Ureter (tissue), 1 donor: ENCODE measurements at regions not wholly inside any gene's neighbourhood (a gene's known extent, or its start where the extent isn't known, plus 50 kb on each side); places are given as distances from the start of the nearest gene placed in this dataset.
"Not testable (repeated sequence)": the region's sequence is repeated elsewhere in the genome, so short reads cannot be mapped to it uniquely, and the experiment has no call there.

Experiments used
- DNase-seq: peaks from one replicate; pipeline ENCODE4 v3.0.0-alpha.2; 2020; ENCODE audit warnings: low spot score
- donor health status: DM: yes; HTN: yes; CAD: no.

DNA sequence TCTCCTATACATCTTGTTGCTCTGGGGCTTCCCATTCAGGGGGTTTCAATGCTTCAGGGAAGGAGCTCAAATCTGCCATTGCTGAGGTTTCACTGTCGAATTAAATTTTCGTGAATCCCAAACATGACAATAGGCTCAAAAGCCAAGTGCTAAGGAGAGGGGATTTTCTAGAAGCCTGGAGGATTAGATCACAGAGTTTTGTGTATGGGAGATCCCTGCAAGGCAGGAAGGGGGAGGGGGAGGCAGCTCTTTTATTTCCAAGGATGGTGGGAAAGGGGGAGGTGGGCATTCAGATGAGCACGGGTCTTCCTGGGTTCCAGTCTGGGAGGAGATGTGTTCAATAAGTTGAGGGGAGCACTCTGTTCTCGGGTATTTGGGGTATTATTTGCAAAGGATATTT is 69.9 kb upstream of the DLG1 start:
- DNase-seq, result no peak

GRCh38 chr3:197367081-197367780 is 68.8 kb upstream of the DLG1 start:
- DNase-seq, result no peak

GRCh38 chr3:197366301-197367044 is 68.1 kb upstream of the DLG1 start:
- no peak for DNase-seq

GRCh38 chr3:197365586-197365985 is 67.2 kb upstream of the DLG1 start:
- DNase-seq, result no peak

- DNase-seq, result no peak
Observed at GRCh38 chr3:197364410-197365071, 66.1 kb upstream of the DLG1 start.

GRCh38 chr3:197363553-197364409 is 65.4 kb upstream of the DLG1 start:
- DNase-seq, result no peak

GRCh38 chr3:197362081-197362480 is 63.7 kb upstream of the DLG1 start:
- DNase-seq, result no peak

DNA sequence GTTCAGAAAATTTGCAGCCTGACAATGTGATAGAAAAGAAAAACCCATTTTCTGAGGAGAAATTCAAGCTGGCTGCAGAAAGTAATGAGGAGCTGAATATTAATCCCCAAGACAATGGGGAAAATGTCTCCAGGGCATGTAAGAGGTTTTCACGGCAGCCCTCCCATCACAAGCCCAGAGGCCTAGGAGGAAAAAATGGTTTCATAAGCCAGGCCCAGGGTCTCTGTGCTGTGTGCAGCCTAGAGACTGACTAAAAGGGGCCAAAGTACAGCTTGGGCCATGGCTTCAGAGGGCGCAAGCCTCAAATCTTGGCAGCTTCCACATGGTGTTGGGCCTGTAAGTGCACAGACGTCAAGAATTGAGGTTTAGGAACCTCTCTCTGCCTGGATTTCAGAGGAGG is 61.7 kb upstream of the DLG1 start:
- DNase-seq, result not testable (repeated sequence)

- not testable (repeated sequence) for DNase-seq
Observed at GRCh38 chr3:197359476-197359875, 61.1 kb upstream of the DLG1 start.

DNA sequence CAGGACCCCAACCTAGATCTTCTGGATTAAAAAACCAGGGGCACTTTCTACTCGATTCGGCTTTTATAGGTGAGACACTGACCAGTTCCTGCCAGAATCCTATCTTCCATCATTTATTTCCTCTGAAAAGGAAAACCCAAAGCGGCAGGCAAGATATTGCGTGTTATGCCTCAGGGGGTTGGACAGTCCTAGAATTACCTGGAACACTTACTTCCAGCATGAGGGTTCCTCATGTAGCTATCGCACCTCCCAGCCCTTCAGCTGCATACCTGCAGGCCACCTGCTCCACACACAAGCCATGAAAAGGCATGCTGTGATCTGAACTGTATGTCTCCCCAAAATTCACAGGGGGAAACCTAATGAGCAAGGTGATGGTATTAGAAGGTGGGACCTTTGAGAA is 58.3 kb upstream of the DLG1 start:
- no peak for DNase-seq

DNA sequence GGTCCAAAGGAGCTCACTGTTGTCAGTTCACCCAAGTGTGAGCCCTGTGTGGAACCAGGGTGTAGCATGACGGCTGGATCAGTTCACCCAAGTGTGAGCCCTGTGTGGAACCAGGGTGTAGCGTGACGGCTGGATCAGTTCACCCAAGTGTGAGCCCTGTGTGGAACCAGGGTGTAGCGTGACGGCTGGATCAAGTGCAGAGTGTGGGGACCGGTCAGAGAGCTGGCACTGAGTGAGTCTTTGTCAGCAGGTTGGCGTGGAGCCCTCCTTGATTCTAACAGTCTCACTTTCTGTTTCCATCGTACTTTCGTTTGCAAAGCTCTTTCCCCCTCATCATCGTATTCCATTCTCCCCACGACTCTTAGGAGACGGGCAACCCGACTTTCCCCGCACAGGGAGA is 57.9 kb upstream of the DLG1 start:
- DNase-seq, result no peak

- DNase-seq, result no peak
Observed at GRCh38 chr3:197355713-197356112, 57.3 kb upstream of the DLG1 start.

GRCh38 chr3:197354568-197355001 is 56.2 kb upstream of the DLG1 start:
- DNase-seq, result no peak

DNA sequence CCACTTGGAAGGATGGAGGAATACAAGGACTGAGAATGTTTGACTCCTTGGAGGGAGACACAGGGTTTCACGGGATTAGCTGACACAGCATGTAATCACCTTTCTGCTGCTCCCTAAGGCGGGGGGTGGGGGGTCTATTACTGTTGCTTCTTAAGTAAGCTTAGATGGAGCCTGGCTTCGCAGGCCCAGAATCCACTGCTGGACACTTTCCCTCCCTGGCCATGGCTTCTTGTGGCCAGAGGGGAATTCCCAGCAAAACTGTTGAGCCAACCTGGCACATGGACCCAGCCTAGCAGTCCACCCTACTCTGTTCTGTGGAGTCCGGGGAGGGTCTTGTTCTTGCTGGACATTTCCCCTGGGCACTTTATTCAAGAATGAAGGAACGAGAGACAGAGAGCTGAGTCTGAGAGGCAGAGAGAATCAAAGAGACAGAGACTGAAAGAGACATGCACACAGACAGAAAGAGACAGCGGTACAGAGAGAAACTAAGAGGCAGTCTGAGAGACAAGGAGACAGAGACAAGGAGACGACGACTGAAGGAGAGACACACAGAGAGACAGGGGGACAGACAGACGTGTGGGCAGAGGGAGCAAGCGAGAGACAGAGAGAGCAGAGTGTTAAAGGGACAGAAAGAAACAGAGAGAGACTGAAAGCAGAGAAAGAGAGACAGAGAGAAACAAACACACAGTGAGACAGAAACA is 55.6 kb upstream of the DLG1 start:
- no peak for DNase-seq

GRCh38 chr3:197353001-197353866 is 54.8 kb upstream of the DLG1 start:
- DNase-seq, result no peak

DNA sequence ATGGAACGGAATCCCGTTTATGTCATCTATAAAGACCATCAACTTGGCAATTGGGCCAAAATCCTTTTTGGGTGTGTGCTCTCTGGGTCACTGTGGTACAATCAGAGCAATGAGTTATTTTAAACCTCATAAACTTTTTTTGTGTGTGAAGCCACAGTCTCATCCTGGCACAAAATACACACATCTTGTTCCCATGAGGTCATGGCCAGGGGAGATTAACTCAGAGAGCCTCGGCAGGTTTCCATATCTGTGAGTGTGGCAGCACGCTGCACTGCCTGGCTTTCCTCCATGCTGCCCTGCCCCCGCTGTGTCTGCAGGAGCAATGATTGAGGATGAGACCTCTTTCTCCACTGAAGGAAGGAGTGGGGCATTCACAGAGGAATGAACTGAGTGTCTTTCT is 54.0 kb upstream of the DLG1 start:
- DNase-seq, result peak; percentile 76

DNA sequence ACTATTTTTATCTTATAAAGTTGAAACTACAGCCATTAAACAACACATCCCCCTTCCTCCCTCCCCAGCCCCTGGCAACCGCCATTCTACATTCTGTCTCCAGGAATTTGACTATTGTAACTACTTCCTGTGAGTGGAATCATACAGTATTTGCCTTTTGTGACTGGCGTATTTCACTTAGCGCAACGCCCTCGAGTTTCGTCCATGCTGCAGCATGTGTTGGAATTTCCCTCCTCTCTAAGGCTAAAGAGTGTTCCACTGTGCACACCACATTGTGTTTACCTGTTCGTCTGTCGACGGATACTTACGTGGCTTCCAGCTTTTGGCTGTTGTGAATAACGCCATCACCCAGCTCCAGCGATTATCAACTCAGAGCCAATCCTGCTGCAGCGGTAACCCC is 52.0 kb upstream of the DLG1 start:
- no peak for DNase-seq

DNA sequence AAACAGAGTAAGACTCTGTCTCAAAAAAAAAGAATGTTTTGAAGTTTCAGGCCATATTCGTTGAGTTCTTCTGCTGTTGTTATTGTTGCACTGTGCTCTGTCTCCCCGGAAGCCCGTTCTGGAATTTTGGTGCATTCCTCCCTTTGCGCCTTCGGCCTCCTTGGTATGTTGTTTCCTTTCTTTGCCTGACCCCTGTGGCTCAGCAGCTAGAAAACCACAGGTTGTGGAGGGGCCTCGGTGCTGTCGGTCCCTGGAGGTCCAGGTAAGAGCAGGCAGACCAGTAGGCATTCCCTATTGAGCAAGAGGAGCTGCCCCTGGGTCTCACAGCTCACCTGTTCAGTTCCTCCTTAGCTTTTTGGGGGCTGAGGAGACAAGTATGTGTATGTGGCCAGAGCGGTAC is 51.0 kb upstream of the DLG1 start:
- DNase-seq, result no peak
